RPMI7951 (cell line): ENCODE measurements at regions not wholly inside any gene's neighbourhood (a gene's known extent, or its start where the extent isn't known, plus 50 kb on each side); places are given as distances from the start of the nearest gene placed in this dataset.
"Not testable (repeated sequence)": the region's sequence is repeated elsewhere in the genome, so short reads cannot be mapped to it uniquely, and the experiment has no call there.

ENCODE experiments used
- DNase-seq: peaks from one replicate; pipeline ENCODE4 v3.0.0-alpha.2; 2012; ENCODE audit warnings: low read depth

DNA sequence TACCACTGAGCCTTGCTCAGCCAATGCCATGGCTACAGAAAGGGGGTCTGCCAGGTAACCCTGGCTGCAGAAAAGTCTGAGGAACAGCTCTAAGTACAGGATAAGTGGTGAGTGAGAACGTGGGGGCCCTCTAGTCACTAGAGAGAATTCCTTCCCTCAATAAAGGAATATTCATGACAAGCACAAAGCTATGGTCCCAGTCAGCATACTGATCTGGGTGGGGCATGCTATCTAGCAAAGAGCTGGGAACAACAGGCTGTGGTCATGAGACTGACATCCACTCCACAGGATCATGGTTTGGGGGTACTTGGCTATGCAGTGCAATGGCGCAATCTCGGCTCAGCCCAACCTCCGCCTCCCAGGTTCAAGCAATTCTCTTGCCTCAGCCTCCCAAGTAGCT lies 140.4 kb downstream of the MTHFS start:
- DNase-seq, result no peak

DNA sequence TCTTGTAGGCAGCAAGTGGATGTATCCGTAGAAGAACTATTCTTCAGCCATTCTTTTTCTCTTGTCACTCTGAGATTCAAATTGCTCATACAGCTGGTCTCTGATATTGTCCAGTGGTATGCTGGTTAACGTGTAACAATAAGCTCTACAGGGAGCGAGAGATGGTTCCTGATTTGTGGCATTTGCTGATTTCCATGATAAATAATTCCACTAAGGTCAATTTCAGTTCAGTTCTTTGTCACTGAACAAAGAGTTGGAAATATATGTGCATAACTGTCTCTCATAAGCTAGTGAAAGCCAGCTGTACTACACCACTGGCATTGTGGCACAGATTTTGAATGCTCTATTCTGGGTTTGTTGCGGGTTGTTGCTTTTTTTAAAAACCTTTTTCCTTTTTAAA lies 131.7 kb downstream of the MTHFS start:
- no peak for DNase-seq

DNA sequence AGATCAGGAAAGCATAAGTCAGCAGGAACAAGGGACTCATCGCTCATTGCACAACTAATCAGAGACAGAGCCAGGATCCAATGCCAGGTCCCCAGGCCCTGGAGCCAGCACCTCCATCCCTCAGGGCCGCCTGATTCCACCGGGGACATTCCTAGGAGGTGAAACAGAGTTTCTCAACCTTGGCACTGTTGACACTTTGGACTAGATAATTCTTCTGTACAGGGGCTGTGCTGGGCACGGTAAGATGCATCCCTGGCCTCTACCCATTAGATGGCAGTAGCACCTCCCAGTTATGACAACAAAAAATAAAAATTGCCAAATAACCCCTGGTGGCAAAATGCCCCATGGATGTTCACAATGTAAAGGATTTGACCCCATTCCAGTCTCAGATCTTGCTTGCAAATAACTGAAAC lies 127.7 kb downstream of the MTHFS start:
- peak; percentile 10 for DNase-seq

DNA sequence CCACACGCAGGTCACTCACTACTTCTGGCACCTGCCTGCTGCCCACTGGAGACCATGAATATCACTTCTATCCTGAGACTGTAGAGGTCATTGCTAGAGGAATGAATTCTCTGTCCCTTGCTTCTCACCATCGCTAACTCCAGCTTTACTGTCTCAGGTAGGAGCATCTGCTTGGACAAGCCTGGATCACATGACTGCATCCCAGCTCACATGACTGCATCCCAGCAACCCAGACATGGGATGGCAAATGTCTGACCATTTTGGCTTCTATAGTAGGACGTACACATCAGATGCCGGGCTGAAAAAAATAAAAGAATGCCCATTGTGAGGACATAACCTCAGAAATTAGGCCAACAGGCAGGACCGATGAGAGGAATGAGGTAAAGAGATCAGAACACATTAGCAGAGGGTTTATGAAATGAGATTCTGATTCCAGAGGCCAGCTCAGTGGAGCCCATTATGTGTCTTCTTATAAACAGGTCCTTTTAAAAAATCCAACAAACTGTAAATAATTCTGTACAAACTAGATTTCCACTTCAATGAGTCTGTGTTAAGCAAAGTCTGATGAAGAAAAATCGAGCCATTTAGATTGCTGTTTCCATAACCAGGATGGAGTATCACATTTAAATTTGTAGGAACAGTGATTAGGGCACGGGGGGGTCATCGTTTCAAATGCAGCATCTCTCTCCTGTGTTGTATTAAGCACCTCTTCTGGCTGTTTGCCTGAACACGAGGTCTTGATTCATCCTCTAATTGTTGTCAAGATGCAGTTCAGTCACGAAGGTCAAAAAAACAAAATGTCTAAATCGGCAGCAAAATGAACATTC lies 126.7 kb downstream of the MTHFS start:
- DNase-seq, result no peak

DNA sequence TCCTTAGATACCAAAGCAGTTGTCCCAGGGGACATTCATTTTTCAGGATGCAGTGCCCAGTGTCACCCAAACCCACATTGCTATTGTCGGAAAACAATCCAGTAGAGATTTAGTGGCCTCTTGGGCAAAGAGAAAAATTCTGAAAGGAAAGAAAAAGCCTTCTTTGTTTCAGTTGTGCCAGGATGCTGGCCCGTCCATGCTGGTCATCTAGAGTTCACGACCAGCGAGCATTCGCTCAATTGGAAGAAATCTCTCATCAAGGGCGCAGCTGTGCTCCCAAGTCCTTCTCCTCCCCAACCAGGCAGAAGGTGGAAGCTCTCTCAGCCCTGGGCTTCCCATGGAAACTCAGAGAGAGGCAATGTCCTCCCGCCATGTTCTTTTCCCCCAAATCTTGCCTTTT lies 123.7 kb downstream of the MTHFS start:
- no peak for DNase-seq

DNA sequence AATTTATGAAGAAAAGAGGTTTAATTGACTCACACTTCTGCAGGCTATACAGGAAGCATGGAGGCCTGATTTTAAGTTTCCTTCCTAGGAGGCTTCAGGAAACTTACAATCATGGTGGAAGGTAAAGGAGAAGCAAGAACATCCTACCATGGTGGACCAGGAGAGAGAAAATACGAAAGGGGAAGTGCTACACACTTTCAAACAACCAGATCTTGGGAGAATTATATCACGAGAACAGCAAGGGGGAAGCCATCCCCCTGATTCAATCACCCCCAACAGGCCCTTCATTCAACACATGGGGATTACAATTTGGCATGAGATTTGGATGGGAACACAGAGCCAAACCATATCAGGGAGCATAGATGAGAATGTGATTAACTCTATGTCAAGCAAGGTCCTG lies 121.0 kb downstream of the MTHFS start:
- no peak for DNase-seq

DNA sequence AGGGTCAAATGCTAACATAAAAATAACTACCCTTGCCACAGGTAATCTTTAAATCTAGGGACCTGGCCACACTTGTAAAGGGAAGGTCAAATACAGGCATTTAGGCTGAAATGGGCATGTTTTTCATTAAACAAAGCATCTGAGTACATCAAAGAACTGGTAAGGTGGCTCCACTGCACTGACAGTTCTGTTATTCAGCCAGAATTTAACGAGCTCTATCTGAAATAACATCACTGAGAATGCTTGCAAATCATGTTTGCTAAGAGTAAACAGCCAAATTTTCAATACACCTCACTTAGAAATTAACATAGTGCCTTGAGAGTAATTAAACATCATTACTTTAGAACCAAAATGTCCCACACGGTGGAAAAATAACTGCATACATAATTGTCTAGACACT lies 118.9 kb downstream of the MTHFS start:
- no peak for DNase-seq

DNA sequence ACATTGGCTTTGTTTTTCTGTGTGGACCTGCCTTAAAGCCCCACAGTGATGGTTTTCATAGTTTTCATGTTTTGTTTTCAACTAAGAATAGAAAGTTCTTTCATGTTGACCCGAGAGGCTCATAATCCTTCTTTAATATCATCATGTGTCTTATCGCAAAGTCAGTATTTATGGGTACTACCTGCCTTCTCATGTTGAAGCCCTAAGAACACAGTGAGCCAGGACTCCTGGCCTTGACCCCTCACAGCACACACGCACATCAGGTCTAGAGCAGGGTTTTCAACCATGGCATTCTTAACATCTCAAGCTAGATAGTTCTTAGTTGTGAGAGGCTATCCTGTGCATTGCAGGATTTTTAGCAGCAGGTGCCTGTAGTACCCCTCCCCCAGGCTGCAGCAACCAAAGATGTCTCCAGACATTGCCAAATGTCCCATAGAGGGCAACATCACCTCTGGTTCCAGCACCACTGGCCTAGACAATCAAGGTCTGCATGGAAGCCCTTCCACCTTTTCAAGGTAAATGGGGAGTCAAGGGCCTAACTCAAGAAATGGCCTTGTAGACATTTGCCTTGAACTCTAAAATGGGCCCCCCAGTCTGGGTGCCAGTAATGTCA lies 118.3 kb downstream of the MTHFS start:
- no peak for DNase-seq

DNA sequence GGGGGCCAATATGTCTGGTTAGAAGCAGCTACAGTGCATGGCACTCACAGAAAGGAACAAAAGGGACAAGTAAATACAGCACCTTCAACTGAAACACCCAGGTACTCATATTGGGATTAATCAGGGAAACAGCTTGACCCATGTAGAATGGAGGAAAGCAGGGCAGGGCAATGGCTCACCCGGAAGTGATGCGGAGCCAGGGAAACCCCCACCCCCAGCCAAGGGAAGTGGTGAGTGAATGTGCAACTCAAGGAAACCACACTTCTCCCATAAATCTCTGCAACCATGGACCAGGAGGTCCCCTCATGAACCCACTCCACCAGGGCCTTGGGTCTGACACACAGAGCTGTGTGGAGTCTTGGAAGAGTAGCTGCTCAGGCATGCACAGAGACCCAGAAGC lies 117.1 kb downstream of the MTHFS start:
- DNase-seq, result no peak

DNA sequence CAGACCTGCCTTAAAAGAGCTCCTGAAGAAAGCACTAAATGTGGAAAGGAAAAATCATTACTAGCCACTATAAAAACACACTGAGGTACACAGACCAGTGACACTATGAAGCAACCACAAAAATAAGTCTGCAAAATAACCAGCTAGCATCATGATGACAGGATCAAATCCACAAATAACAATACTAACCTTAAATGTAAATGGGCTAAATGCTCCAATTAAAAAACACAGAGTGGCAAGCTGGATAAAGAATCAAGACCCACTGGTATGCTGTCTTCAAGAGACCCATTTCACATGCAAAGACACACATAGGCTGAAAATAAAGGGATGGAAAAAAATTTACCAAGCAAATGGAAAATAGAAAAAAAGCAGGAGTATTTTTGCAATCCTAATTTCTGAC lies 114.5 kb downstream of the MTHFS start:
- not testable (repeated sequence) for DNase-seq
